ENCODE measurements at regions not wholly inside any gene's neighbourhood (a gene's known extent, or its start where the extent isn't known, plus 50 kb on each side); places are given as distances from the start of the nearest gene placed in this dataset.

GRCh38 chr5:114949756-114950155, 220.0 kb downstream of the TRIM36 start:
- TF ChIP-seq EZH2phosphoT487 (IDR thresholded peaks at IDR 0.05) (no peak), EZH2 (IDR thresholded peaks at IDR 0.05) (no peak), CTCF (IDR thresholded peaks at IDR 0.05) (no peak)
